H9 (cell line): ENCODE measurements at regions not wholly inside any gene's neighbourhood (a gene's known extent, or its start where the extent isn't known, plus 50 kb on each side); places are given as distances from the start of the nearest gene placed in this dataset.

Source experiments
- DNase-seq: peaks from one replicate; pipeline ENCODE4 v3.0.0-alpha.2; 2017
- H2AFZ ChIP-seq: one replicate; pipeline ENCODE4 v1.6.1; 2013; ENCODE audit warnings: mild to moderate bottlenecking, low read length, control low read depth, moderate library complexity
- H2AK5ac ChIP-seq: 2 replicates; pipeline ENCODE4 v1.6.1; 2013; ENCODE audit warnings: low read length, control low read depth, mixed read lengths; ENCODE audit not compliant: insufficient read length
- H2BK120ac ChIP-seq: one replicate; pipeline ENCODE4 v1.6.1; 2013; ENCODE audit warnings: low read depth, mild to moderate bottlenecking, low read length, control low read depth, inconsistent platforms; ENCODE audit not compliant: poor library complexity, severe bottlenecking
- H2BK12ac ChIP-seq: 2 replicates; pipeline ENCODE4 v1.6.1; 2013; ENCODE audit warnings: low read length, control low read depth, mixed read lengths, low read depth; ENCODE audit not compliant: insufficient read length
- H2BK15ac ChIP-seq: 2 replicates; pipeline ENCODE4 v1.6.1; 2013; ENCODE audit warnings: low read depth, low read length, control low read depth
- H2BK20ac ChIP-seq: one replicate; pipeline ENCODE4 v1.6.1; 2013; ENCODE audit warnings: low read depth, mild to moderate bottlenecking, low read length, control low read depth, inconsistent platforms; ENCODE audit not compliant: poor library complexity, severe bottlenecking
- H2BK5ac ChIP-seq: 2 replicates; pipeline ENCODE4 v1.6.1; 2013; ENCODE audit warnings: low read length, control low read depth, mixed read lengths; ENCODE audit not compliant: insufficient read length
- H3K14ac ChIP-seq: 2 replicates; pipeline ENCODE4 v1.6.1; 2013; ENCODE audit warnings: low read length, control low read depth; ENCODE audit not compliant: insufficient read depth
- H3K18ac ChIP-seq: 2 replicates; pipeline ENCODE4 v1.6.1; 2013; ENCODE audit warnings: low read depth, mild to moderate bottlenecking, mixed read lengths, low read length, control low read depth; ENCODE audit not compliant: insufficient read length
- H3K23ac ChIP-seq: 2 replicates; pipeline ENCODE4 v1.6.1; 2013; ENCODE audit warnings: low read length, control low read depth, mixed read lengths, low read depth; ENCODE audit not compliant: insufficient read length
- H3K23me2 ChIP-seq: 2 replicates; pipeline ENCODE4 v1.6.1; 2013; ENCODE audit warnings: low read depth, mild to moderate bottlenecking, mixed read lengths, low read length, control low read depth; ENCODE audit not compliant: insufficient read length, poor library complexity, severe bottlenecking
- H3K27ac ChIP-seq: 2 replicates; pipeline ENCODE4 v1.5.1; 2013; ENCODE audit warnings: low read length, control low read depth, mixed read lengths, low read depth; ENCODE audit not compliant: insufficient read length
- H3K27me3 ChIP-seq: 2 replicates; pipeline ENCODE4 v1.6.1; 2013; ENCODE audit warnings: low read length, control low read depth, inconsistent platforms; ENCODE audit not compliant: insufficient read depth
- H3K4ac ChIP-seq: 2 replicates; pipeline ENCODE4 v1.6.1; 2013; ENCODE audit warnings: low read depth, mild to moderate bottlenecking, control low read depth, inconsistent platforms, low read length, moderate library complexity
- H3K4me1 ChIP-seq: 2 replicates; pipeline ENCODE4 v1.6.1; 2013; ENCODE audit warnings: low read length, control low read depth, inconsistent platforms; ENCODE audit not compliant: insufficient read depth
- H3K4me2 ChIP-seq: 2 replicates; pipeline ENCODE4 v1.6.1; 2013; ENCODE audit warnings: low read length, control low read depth, mixed read lengths; ENCODE audit not compliant: insufficient read length, insufficient read depth
- H3K56ac ChIP-seq: 2 replicates; pipeline ENCODE4 v1.6.1; 2013; ENCODE audit warnings: low read depth, mild to moderate bottlenecking, mixed read lengths, low read length, control low read depth; ENCODE audit not compliant: insufficient read length
- H3K79me1 ChIP-seq: 2 replicates; pipeline ENCODE4 v1.6.1; 2013; ENCODE audit warnings: low read depth, mild to moderate bottlenecking, moderate library complexity, low read length, control low read depth, inconsistent platforms; ENCODE audit not compliant: insufficient read depth, poor library complexity, severe bottlenecking
- H3K79me2 ChIP-seq: 2 replicates; pipeline ENCODE4 v1.6.1; 2013; ENCODE audit warnings: low read length, control low read depth, inconsistent platforms; ENCODE audit not compliant: insufficient read depth
- H3K9ac ChIP-seq: 2 replicates; pipeline ENCODE4 v1.6.1; 2013; ENCODE audit warnings: low read length, control low read depth, mixed read lengths; ENCODE audit not compliant: insufficient read length; ENCODE audit errors: extremely low read depth
- H3K9me3 ChIP-seq: one replicate; pipeline ENCODE4 v1.6.1; 2013; ENCODE audit warnings: low read depth, low read length, inconsistent platforms; ENCODE audit not compliant: control insufficient read depth
- H3T11ph ChIP-seq: one replicate; pipeline ENCODE4 v1.6.1; 2013; ENCODE audit warnings: mild to moderate bottlenecking, low read length, control low read depth, inconsistent platforms
- H4K20me1 ChIP-seq: one replicate; pipeline ENCODE4 v1.6.1; 2013; ENCODE audit not compliant: control insufficient read depth, insufficient read length, insufficient read depth
- H4K5ac ChIP-seq: 2 replicates; pipeline ENCODE4 v1.6.1; 2013; ENCODE audit warnings: low read depth, mild to moderate bottlenecking, mixed read lengths, low read length, control low read depth; ENCODE audit not compliant: insufficient read length
- H4K8ac ChIP-seq: replicated peaks from 2 replicates; pipeline ENCODE4 v1.6.1; 2013; ENCODE audit warnings: low read length, control low read depth, mixed read lengths, low read depth; ENCODE audit not compliant: insufficient read length
- H4K91ac ChIP-seq: 2 replicates; pipeline ENCODE4 v1.6.1; 2013; ENCODE audit warnings: low read depth, mild to moderate bottlenecking, moderate library complexity, mixed read lengths, low read length, control low read depth; ENCODE audit not compliant: insufficient read length
- H3K27ac Mint-ChIP-seq, 3 experiments: 2 replicates in 2 of 3; 3 replicates in 1 of 3; pipeline ENCODE4 v1.8.0; 2020 to 2021; ENCODE audit warnings: mixed read lengths in 3 of 3, mild to moderate bottlenecking in 1 of 3, moderate library complexity in 1 of 3
- H3K27me3 Mint-ChIP-seq: 2 replicates; pipeline ENCODE4 v1.8.0; 2021; ENCODE audit warnings: low read depth, mild to moderate bottlenecking, moderate library complexity, mixed read lengths
- H3K36me3 Mint-ChIP-seq, 3 experiments: 2 replicates in 2 of 3; 3 replicates in 1 of 3; pipeline ENCODE4 v1.8.0; 2020 to 2021; ENCODE audit warnings: low read depth in 3 of 3, mixed read lengths in 3 of 3; ENCODE audit not compliant: insufficient read depth in 1 of 3
- H3K4me1 Mint-ChIP-seq, 2 experiments: 2 replicates each; pipeline ENCODE4 v1.8.0; 2020; ENCODE audit warnings: mixed read lengths in 2 of 2
- H3K4me3 Mint-ChIP-seq, 2 experiments: 2 replicates in 1 of 2; 3 replicates in 1 of 2; pipeline ENCODE4 v1.8.0; 2020 to 2021; ENCODE audit warnings: mild to moderate bottlenecking in 2 of 2, mixed read lengths in 2 of 2, moderate library complexity in 1 of 2
- H3K9me3 Mint-ChIP-seq, 2 experiments: 2 replicates in 1 of 2; 3 replicates in 1 of 2; pipeline ENCODE4 v1.8.0; 2020; ENCODE audit warnings: mild to moderate bottlenecking in 2 of 2, mixed read lengths in 2 of 2, moderate library complexity in 1 of 2
- WGBS: extraction: QIAGEN DNeasy Blood & Tissue Kit; methylation state at CpG from one replicate; pipeline ENCODE4 v1.1.7; 2013; ENCODE audit warnings: missing lambda C conversion rate, low lambda C conversion rate, mixed read lengths; ENCODE audit not compliant: insufficient read length; ENCODE audit errors: extremely low coverage; 5-methylcytosine and 5-hydroxymethylcytosine counted together
- TF ChIP-seq, protein P1 (sequence below): fragments of 200-600 bp; sonication (generic); conservative IDR thresholded peaks from 3 replicates; pipeline ENCODE4 v1.8.0; 2021; ENCODE audit warnings: antibody characterized with exemption, mild to moderate bottlenecking

DNA sequence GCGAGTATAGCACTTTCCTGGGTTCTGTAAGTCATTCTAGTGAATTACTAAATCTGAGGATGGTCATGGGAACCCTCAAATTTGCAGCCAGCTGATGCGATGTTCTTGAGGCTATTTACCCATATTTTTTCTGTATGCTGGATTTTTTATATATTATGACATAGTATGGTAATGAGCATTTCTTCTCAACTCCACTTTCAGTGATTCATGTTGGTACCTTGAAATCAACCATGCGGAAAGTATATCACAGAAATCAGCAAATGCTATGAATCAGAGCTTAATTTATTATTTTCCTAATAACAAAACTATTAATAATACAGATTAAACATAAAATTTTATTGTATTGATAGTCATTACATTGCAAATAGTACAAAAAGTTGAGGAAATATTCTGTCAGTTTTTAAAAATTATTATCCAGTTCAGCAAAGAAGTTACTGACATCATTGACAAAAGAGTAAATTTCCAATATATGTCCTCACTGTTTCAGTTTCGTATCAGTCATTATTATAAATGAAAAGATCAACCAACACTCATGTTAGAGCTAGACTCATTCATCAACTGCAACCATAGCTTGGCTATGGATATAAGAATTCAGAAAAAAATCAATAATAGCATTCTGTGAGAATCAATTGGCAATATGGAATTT lies 164.3 kb upstream of the SETMAR start:
- no peak overlapping the region for H3K56ac ChIP-seq
- H2BK5ac ChIP-seq = no peak overlapping the region
- H3K14ac ChIP-seq = no peak overlapping the region
- no peaks in the 10 kb centered on the region for H3K4me1 Mint-ChIP-seq
- H3K23me2 ChIP-seq = no peaks in the 10 kb centered on the region
- no CpG with 5 or more reads among the region's 4 CpGs for WGBS
- no peak overlapping the region for H2BK15ac ChIP-seq
- no peak overlapping the region for H2BK120ac ChIP-seq
- no peak overlapping the region for H3K4me3 Mint-ChIP-seq
- no peaks in the 10 kb centered on the region for H3K27me3 ChIP-seq
- H2BK12ac ChIP-seq = no peak overlapping the region
- no peak for DNase-seq
- H3K9me3 ChIP-seq = no peaks in the 10 kb centered on the region
- no peak overlapping the region for H2AK5ac ChIP-seq
- no peaks in the 10 kb centered on the region for H4K20me1 ChIP-seq
- no peak overlapping the region for H4K8ac ChIP-seq
- H3K4me2 ChIP-seq = no peak overlapping the region
- TF ChIP-seq, protein P1, sequence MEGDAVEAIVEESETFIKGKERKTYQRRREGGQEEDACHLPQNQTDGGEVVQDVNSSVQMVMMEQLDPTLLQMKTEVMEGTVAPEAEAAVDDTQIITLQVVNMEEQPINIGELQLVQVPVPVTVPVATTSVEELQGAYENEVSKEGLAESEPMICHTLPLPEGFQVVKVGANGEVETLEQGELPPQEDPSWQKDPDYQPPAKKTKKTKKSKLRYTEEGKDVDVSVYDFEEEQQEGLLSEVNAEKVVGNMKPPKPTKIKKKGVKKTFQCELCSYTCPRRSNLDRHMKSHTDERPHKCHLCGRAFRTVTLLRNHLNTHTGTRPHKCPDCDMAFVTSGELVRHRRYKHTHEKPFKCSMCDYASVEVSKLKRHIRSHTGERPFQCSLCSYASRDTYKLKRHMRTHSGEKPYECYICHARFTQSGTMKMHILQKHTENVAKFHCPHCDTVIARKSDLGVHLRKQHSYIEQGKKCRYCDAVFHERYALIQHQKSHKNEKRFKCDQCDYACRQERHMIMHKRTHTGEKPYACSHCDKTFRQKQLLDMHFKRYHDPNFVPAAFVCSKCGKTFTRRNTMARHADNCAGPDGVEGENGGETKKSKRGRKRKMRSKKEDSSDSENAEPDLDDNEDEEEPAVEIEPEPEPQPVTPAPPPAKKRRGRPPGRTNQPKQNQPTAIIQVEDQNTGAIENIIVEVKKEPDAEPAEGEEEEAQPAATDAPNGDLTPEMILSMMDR = no peak
- H4K91ac ChIP-seq = no peak overlapping the region
- H3K27ac ChIP-seq = no peak overlapping the region
- H3K23ac ChIP-seq = no peak overlapping the region
- no peak overlapping the region for H4K5ac ChIP-seq
- no peaks in the 10 kb centered on the region for H3K79me1 ChIP-seq
- no peak overlapping the region for H2AFZ ChIP-seq
- peaks cover 0 to 3% of the 10 kb centered on the region in 2 experiments; a peak in 1 of 5 replicates for H3K9me3 Mint-ChIP-seq
- no peaks in the 10 kb centered on the region for H3K4me1 ChIP-seq
- no peak overlapping the region for H3K4ac ChIP-seq
- no peak overlapping the region for H2BK20ac ChIP-seq
- no peaks in the 10 kb centered on the region for H3K79me2 ChIP-seq
- H3T11ph ChIP-seq = no peak overlapping the region
- H3K27ac Mint-ChIP-seq = no peak overlapping the region
- H3K36me3 Mint-ChIP-seq = no peaks in the 10 kb centered on the region
- no peak overlapping the region for H3K9ac ChIP-seq
- H3K27me3 Mint-ChIP-seq = peaks cover 7% of the 10 kb centered on the region
- no peak overlapping the region for H3K18ac ChIP-seq
